Nephron (organoid): ENCODE measurements at regions not wholly inside any gene's neighbourhood (a gene's known extent, or its start where the extent isn't known, plus 50 kb on each side); places are given as distances from the start of the nearest gene placed in this dataset.

Experiments used
- H3K27ac Mint-ChIP-seq, 3 experiments: 2 replicates each; pipeline ENCODE4 v1.8.0; 2020; ENCODE audit warnings: mixed read lengths in 3 of 3, mild to moderate bottlenecking in 2 of 3, moderate library complexity in 1 of 3
- H3K27me3 Mint-ChIP-seq: 2 replicates; pipeline ENCODE4 v1.8.0; 2021; ENCODE audit warnings: low read depth, mild to moderate bottlenecking, moderate library complexity, mixed read lengths
- H3K36me3 Mint-ChIP-seq: 2 replicates; pipeline ENCODE4 v1.8.0; 2020; ENCODE audit warnings: low read depth, mixed read lengths
- H3K4me1 Mint-ChIP-seq: 2 replicates; pipeline ENCODE4 v1.8.0; 2020; ENCODE audit warnings: mixed read lengths
- H3K4me3 Mint-ChIP-seq, 3 experiments: 2 replicates each; pipeline ENCODE4 v1.8.0; 2020; ENCODE audit warnings: mild to moderate bottlenecking in 3 of 3, mixed read lengths in 3 of 3, moderate library complexity in 2 of 3
- H3K9me3 Mint-ChIP-seq: 2 replicates; pipeline ENCODE4 v1.8.0; 2020; ENCODE audit warnings: mixed read lengths
- TF ChIP-seq, protein P1 (sequence below), 3 experiments: fragments of 200-600 bp; sonication (generic); IDR thresholded peaks; one replicate each; pipeline ENCODE4 v1.5.0; 2021; ENCODE audit warnings: antibody characterized with exemption in 3 of 3; ENCODE audit not compliant: unreplicated experiment in 3 of 3

DNA sequence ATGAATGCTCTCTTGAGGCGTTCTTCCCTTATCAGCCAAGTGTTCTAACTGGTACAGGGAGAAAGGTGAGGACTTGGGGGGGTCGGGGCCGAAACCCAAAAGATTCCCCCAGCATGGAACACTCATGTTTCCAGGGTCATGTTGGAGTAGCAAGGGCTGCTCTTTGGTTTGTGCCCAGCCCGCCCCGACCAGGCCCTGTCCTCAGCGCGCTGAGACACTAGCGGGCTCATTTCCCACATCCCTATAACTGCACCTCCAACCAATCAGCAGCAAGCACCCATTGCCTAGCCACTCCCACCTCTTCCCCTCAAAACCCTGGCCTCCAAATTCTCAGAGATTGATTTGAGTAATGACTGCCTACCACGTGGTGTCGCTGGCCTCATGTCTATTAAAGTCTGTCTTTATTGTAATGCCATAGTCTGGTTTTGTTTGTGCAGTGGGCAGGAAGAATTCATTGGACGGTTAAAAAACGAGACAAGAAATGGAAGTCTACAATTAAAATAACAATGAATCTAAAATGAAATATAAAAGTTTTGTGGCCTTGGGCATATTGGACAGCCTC, 1928.4 kb downstream of the STIM2 start:
- H3K4me3 Mint-ChIP-seq: no peak overlapping the region
- no peak overlapping the region for H3K27ac Mint-ChIP-seq
- TF ChIP-seq, protein P1, sequence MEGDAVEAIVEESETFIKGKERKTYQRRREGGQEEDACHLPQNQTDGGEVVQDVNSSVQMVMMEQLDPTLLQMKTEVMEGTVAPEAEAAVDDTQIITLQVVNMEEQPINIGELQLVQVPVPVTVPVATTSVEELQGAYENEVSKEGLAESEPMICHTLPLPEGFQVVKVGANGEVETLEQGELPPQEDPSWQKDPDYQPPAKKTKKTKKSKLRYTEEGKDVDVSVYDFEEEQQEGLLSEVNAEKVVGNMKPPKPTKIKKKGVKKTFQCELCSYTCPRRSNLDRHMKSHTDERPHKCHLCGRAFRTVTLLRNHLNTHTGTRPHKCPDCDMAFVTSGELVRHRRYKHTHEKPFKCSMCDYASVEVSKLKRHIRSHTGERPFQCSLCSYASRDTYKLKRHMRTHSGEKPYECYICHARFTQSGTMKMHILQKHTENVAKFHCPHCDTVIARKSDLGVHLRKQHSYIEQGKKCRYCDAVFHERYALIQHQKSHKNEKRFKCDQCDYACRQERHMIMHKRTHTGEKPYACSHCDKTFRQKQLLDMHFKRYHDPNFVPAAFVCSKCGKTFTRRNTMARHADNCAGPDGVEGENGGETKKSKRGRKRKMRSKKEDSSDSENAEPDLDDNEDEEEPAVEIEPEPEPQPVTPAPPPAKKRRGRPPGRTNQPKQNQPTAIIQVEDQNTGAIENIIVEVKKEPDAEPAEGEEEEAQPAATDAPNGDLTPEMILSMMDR (IDR thresholded peaks at IDR 0.05; ENCODE audit: unreplicated experiment in 3 of 3): no peak
- H3K4me1 Mint-ChIP-seq: no peaks in the 10 kb centered on the region
- H3K27me3 Mint-ChIP-seq: no peaks in the 10 kb centered on the region
- H3K9me3 Mint-ChIP-seq: no peaks in the 10 kb centered on the region
- no peaks in the 10 kb centered on the region for H3K36me3 Mint-ChIP-seq

DNA sequence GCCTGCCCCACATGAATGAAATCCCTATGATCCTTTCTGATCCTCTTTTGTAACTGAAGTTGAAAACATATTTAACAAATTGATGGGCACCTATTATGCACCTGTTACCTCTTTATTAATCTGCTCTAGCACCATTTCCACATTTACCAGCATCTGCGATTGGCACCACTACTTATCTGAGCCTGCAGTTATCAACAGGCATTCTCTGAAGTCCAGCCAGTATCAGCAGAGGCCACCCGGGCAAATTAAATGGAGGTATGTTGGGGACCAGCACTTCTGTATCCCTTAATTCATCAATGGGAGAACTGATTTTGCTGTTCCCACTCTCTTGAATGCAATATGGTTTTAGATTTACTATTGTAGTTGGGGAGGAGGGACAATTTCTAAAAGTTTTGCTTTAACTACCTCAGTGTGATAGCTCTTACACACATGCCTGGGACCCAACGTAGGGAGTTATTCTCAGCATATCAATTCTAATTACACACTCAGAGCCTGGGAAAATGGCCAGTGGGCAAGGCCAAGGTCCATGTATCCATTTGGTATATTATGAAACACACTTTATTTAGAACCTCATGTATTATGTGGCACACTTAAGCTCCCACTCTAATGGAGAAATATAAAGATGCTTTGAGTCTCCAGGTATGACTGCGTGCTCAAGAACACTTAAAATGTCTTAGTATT, 1927.1 kb upstream of the PCDH7 start:
- no peaks in the 10 kb centered on the region for H3K36me3 Mint-ChIP-seq

DNA sequence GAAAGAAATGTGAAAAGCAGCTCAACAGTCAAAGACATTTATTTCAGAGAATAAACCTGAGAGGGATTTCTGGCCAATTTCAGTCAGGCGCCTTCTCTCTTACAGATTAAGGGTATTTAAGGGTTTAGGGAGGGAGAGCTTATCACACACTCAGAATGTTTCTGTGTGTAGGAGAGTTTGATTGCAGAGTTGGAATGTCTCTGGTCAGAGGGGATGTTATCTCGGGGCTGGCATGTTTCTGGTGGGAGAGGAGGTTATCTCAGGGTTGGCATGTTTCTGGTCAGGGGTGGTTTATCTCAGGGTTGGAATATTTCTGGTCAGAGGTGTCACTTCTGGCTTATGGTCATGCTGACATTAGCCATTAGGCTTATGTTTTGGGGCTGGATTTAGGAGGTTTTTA, 1920.5 kb upstream of the PCDH7 start:
- TF ChIP-seq, protein P1 (IDR thresholded peaks at IDR 0.05; ENCODE audit: unreplicated experiment in 3 of 3): no peak
- no peaks in the 10 kb centered on the region for H3K4me1 Mint-ChIP-seq
- peak overlapping the region in 1 of 3 experiments; percentile 4 for H3K27ac Mint-ChIP-seq
- no peaks in the 10 kb centered on the region for H3K9me3 Mint-ChIP-seq
- no peak overlapping the region for H3K4me3 Mint-ChIP-seq
- H3K27me3 Mint-ChIP-seq: no peaks in the 10 kb centered on the region
- no peaks in the 10 kb centered on the region for H3K36me3 Mint-ChIP-seq

More for the DNA sequence above, 1927.1 kb upstream of the PCDH7 start:
- TF ChIP-seq, protein P1 (IDR thresholded peaks at IDR 0.05; ENCODE audit: unreplicated experiment in 3 of 3): no peak
- Mint-ChIP-seq H3K9me3 (no peaks in the 10 kb centered on the region), H3K27ac (no peak overlapping the region), H3K4me3 (no peak overlapping the region), H3K4me1 (no peaks in the 10 kb centered on the region), H3K27me3 (no peaks in the 10 kb centered on the region)

DNA sequence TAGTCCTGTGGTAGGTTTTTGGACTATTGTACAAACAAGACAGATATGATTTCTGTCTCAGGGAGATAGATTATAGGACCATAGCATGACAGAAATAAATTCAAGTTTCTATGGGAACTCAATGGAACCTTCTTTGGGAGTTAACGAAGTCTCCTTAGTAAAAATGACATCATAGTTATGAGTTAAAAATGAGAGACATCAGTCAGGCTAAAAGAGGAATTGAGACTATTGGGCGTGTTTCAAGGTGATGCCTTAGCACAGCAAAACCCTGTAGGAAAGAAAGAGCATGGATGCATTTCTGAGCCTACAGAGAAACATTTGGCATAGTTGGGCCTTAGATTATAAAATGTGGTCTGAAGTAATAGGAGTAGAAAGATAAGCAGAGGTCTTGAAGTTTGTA, 1909.1 kb upstream of the PCDH7 start:
- H3K27me3 Mint-ChIP-seq: no peaks in the 10 kb centered on the region
- no peak overlapping the region for H3K27ac Mint-ChIP-seq
- H3K4me1 Mint-ChIP-seq: no peaks in the 10 kb centered on the region
- no peak overlapping the region for H3K4me3 Mint-ChIP-seq
- H3K9me3 Mint-ChIP-seq: peaks cover 11% of the 10 kb centered on the region
- TF ChIP-seq, protein P1 (IDR thresholded peaks at IDR 0.05; ENCODE audit: unreplicated experiment in 3 of 3): no peak
- peaks cover under 1% of the 10 kb centered on the region for H3K36me3 Mint-ChIP-seq

DNA sequence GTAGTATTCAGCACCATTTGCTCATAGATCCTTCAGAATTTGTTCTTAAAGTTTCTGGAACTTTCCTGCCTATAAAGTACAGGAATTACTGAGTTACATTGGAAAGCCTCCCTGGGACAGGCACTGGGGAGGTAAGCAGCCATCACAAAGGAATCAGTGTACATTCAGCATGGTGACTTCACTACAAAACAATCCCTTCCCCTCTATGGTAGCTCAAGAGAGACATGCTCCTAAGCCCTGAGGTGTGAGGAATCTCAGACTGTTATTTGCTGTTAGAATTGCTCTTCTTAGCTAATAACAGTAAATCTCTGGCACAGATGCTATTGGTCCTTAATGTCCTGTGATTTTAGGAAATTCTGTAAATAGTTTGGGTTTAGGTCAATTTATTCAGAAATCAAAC, 1898.0 kb upstream of the PCDH7 start:
- no peaks in the 10 kb centered on the region for H3K4me1 Mint-ChIP-seq
- no peaks in the 10 kb centered on the region for H3K36me3 Mint-ChIP-seq
- H3K9me3 Mint-ChIP-seq: peaks cover 4% of the 10 kb centered on the region
- TF ChIP-seq, protein P1 (IDR thresholded peaks at IDR 0.05; ENCODE audit: unreplicated experiment in 3 of 3): no peak
- H3K27me3 Mint-ChIP-seq: no peaks in the 10 kb centered on the region
- H3K27ac Mint-ChIP-seq: no peak overlapping the region
- no peak overlapping the region for H3K4me3 Mint-ChIP-seq

DNA sequence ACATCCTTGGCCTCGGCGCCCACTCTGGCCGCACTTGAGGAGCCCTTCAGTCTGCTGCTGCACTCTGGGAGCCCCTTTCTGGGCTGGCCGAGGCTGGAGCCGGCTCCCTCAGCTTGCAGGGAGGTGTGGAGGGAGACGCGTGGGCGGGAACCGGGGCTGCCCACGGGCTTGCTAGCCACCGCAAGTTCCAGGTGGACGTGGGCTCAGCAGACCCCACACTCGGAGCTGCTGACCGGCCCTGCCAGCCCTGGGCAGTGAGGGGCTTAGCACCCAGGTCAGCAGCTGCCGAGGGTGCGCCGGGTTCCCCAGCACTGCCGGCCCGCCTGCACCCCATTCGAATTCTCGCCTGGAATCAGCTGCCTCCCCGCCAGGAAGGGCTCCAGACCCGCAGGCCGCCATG, 1892.3 kb upstream of the PCDH7 start:
- H3K27me3 Mint-ChIP-seq: no peaks in the 10 kb centered on the region
- H3K4me1 Mint-ChIP-seq: peaks cover 5% of the 10 kb centered on the region
- no peaks in the 10 kb centered on the region for H3K36me3 Mint-ChIP-seq
- no peak overlapping the region for H3K4me3 Mint-ChIP-seq
- TF ChIP-seq, protein P1 (IDR thresholded peaks at IDR 0.05; ENCODE audit: unreplicated experiment in 3 of 3): no peak
- no peak overlapping the region for H3K27ac Mint-ChIP-seq
- H3K9me3 Mint-ChIP-seq: peaks cover 7% of the 10 kb centered on the region
